Esophagus squamous epithelium (tissue), 5 donors: ENCODE measurements at regions not wholly inside any gene's neighbourhood (a gene's known extent, or its start where the extent isn't known, plus 50 kb on each side); places are given as distances from the start of the nearest gene placed in this dataset.
A peak's percentile ranks its signal among the peaks of the same experiment; 100 is the strongest.

Source experiments
- DNase-seq: peaks from one replicate; lab custom pipeline; 2025; lab: John Stamatoyannopoulos, UW
- H3K27ac ChIP-seq, 4 donors: fragments of 200-600 bp; sonication (generic); one replicate each; pipeline ENCODE4 v1.5.1; 2016 to 2019; ENCODE audit warnings: mild to moderate bottlenecking in 1 of 4
- H3K27me3 ChIP-seq, 4 donors: fragments of 200-600 bp; sonication (generic); 1 replicate in 3 of 4; 2 replicates in 1 of 4; pipeline versions ENCODE4 v1.5.1 to v1.6.0; 2017 to 2021; ENCODE audit warnings: antibody characterized with exemption in 1 of 4
- H3K36me3 ChIP-seq, 3 donors: fragments of 200-600 bp; sonication (generic); one replicate each; pipeline ENCODE4 v1.5.1; 2016 to 2019
- H3K4me1 ChIP-seq, 3 donors: fragments of 200-600 bp; sonication (generic); one replicate each; pipeline ENCODE4 v1.5.1; 2017 to 2019
- H3K4me3 ChIP-seq, 4 donors: fragments of 200-600 bp; sonication (generic); 1 replicate in 3 of 4; 2 replicates in 1 of 4; pipeline ENCODE4 v1.5.1; 2016 to 2019; ENCODE audit warnings: mild to moderate bottlenecking in 2 of 4, moderate library complexity in 1 of 4
- H3K9me3 ChIP-seq, 3 donors: fragments of 200-600 bp; sonication (generic); one replicate each; pipeline ENCODE4 v1.5.1; 2016 to 2019
- POLR2A ChIP-seq, 4 donors: fragments of 450-650 bp; IDR thresholded peaks; one replicate each; pipeline ENCODE4 v1.6.1; 2017; ENCODE audit warnings: antibody characterized with exemption in 4 of 4, mild to moderate bottlenecking in 4 of 4, moderate library complexity in 3 of 4
- WGBS, 2 donors: methylation state at CpG; one replicate each; pipeline ENCODE4 v1.1.5; 2018; 5-methylcytosine and 5-hydroxymethylcytosine counted together
- intact Hi-C: fragments of 100-400 bp; cut with DNase I; formaldehyde crosslinking; loops from one replicate; pipeline ENCODE4 v1.15.0; 2022
- TF ChIP-seq, protein P1 (sequence below), 6 experiments: fragments of 450-650 bp in 4 of 6; fragments of 200-600 bp in 2 of 6; sonication (generic) in 2 of 6; IDR thresholded peaks; one replicate each; pipeline ENCODE4 v1.5.1; 2016 to 2019; ENCODE audit warnings: antibody characterized with exemption in 6 of 6, mild to moderate bottlenecking in 4 of 6, moderate library complexity in 4 of 6
- donor health status: DM: yes; HTN: yes; CAD: no.

DNA sequence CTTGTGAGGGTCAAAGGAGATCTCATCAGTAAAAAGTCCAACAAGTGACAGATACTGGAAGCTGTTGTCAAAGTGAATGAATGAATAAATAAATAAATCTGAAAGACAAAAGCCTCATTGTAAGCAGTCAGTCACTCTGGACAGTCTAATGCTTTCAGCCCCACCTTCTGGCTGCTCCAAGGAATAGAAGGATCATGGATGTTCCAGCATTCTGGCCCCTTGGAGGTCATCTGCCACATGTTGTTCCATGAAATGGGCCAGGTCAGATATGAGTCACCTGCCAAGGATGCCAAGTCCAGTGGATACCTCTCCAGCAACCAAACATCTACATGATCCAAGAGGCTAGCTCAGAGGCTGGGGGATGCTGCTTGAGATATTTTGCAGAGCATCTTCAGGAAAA lies 185.6 kb downstream of the BMP7 start:
- no peak for DNase-seq
- intact Hi-C loops, result no loop called here

DNA sequence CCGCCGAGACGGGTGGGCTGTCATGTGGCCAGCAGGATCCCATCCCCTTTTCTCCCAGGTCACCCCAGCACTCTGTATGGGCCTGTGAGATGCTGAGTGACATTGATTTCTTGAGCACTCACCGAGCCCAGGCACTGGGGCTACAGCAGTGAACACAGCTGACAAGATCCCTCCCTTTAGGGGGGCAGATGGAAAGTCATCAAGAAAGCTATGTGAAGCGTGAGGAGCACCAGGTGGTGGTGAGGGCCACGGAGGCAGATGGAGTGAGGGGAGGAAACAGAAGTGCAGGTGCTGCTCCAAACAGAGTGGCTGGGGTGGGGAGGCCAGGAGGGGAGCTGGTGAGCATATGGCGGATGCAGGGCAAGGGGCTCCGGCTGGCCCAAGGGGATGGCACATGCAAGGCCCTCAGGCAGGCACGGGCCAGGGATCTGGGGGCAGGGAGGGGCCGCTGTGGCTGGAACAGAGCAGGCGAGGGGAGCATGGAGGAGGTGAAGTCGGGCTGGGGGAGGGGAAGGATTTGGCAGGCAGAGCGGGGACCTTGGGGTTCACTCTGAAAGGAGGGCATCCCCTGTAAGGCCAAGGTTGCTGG lies 184.0 kb downstream of the BMP7 start:
- intact Hi-C loops, result no loop called here
- Histone ChIP-seq H3K4me3 (no peak overlapping the region), H3K27ac (no peak overlapping the region), H3K9me3 (peaks cover 0 to 24% (median 0%) of the 10 kb centered on the region in 3 donors), H3K36me3 (no peaks in the 10 kb centered on the region), H3K27me3 (peaks cover 0 to 40% (median 0%) of the 10 kb centered on the region in 4 donors), H3K4me1 (no peaks in the 10 kb centered on the region)
- DNase-seq, result no peak
- WGBS, 2 donors, result 69 to 76% methylated on average over 9 to 12 of the region's 13 CpGs
- no peak for TF ChIP-seq POLR2A (IDR thresholded peaks at IDR 0.05)
- TF ChIP-seq, protein P1, sequence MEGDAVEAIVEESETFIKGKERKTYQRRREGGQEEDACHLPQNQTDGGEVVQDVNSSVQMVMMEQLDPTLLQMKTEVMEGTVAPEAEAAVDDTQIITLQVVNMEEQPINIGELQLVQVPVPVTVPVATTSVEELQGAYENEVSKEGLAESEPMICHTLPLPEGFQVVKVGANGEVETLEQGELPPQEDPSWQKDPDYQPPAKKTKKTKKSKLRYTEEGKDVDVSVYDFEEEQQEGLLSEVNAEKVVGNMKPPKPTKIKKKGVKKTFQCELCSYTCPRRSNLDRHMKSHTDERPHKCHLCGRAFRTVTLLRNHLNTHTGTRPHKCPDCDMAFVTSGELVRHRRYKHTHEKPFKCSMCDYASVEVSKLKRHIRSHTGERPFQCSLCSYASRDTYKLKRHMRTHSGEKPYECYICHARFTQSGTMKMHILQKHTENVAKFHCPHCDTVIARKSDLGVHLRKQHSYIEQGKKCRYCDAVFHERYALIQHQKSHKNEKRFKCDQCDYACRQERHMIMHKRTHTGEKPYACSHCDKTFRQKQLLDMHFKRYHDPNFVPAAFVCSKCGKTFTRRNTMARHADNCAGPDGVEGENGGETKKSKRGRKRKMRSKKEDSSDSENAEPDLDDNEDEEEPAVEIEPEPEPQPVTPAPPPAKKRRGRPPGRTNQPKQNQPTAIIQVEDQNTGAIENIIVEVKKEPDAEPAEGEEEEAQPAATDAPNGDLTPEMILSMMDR (IDR thresholded peaks at IDR 0.05), result no peak

More for the DNA sequence above, 185.6 kb downstream of the BMP7 start:
- H3K36me3 ChIP-seq, result no peaks in the 10 kb centered on the region
- no peak overlapping the region for H3K4me3 ChIP-seq
- H3K4me1 ChIP-seq, result peaks cover 0 to 11% (median 0%) of the 10 kb centered on the region in 3 donors
- TF ChIP-seq POLR2A (IDR thresholded peaks at IDR 0.05), result no peak
- TF ChIP-seq, protein P1 (IDR thresholded peaks at IDR 0.05), result peak in 1 of 6 experiments; percentile 25
- H3K27ac ChIP-seq, result no peak overlapping the region
- peaks cover 0 to 25% (median 0%) of the 10 kb centered on the region in 4 donors for H3K27me3 ChIP-seq
- H3K9me3 ChIP-seq, result peaks cover 0 to 24% (median 0%) of the 10 kb centered on the region in 3 donors

DNA sequence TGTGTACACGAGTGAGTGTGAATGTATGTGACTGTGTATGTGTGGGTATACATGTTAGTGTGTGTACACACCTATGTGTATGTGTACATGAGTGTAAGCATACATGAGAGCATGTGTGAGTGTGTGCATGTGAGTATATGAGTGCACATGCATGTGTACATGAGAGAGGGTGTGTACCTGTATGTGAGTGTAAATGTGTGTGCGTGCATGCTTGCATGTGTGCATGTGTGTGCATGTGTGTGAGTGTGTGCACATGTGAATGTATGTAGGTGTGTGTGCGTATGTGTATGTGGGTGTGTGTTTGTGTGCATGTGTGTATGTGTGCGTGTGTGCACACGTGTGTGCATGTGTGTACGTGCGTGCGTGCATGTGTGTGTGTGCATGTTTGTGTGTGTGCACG lies 183.4 kb downstream of the BMP7 start:
- 77 to 88% methylated on average over 9 of the region's 9 CpGs for WGBS, 2 donors
- no peak for DNase-seq
- Histone ChIP-seq H3K36me3 (no peaks in the 10 kb centered on the region), H3K4me3 (no peak overlapping the region), H3K4me1 (no peaks in the 10 kb centered on the region), H3K27me3 (peaks cover 0 to 46% (median 0%) of the 10 kb centered on the region in 4 donors), H3K27ac (no peak overlapping the region), H3K9me3 (peaks cover 0 to 21% (median 0%) of the 10 kb centered on the region in 3 donors)
- TF ChIP-seq, protein P1 (IDR thresholded peaks at IDR 0.05), result no peak
- TF ChIP-seq POLR2A (IDR thresholded peaks at IDR 0.05), result no peak
- intact Hi-C loops, result no loop called here

- peaks cover 0 to 53% (median 0%) of the 10 kb centered on the region in 4 donors for H3K27me3 ChIP-seq
- peaks cover 3 to 8% (median 4%) of the 10 kb centered on the region in 3 donors for H3K4me1 ChIP-seq
- H3K36me3 ChIP-seq, result no peaks in the 10 kb centered on the region
- no peak for DNase-seq
- intact Hi-C loops, result loop anchor here (5.0 kb wide), 1 partner anchor 261 kb away; no protein-coding TSS in a partner anchor
- no peak overlapping the region for H3K4me3 ChIP-seq
- H3K9me3 ChIP-seq, result no peaks in the 10 kb centered on the region
- 60 to 86% methylated on average over 1 to 4 of the region's 8 CpGs for WGBS, 2 donors
- TF ChIP-seq, protein P1 (IDR thresholded peaks at IDR 0.05), result no peak
- no peak for TF ChIP-seq POLR2A (IDR thresholded peaks at IDR 0.05)
- H3K27ac ChIP-seq, result no peak overlapping the region
These were observed 180.4 kb downstream of the BMP7 start for GRCh38 chr20:57086066-57086465.

DNA sequence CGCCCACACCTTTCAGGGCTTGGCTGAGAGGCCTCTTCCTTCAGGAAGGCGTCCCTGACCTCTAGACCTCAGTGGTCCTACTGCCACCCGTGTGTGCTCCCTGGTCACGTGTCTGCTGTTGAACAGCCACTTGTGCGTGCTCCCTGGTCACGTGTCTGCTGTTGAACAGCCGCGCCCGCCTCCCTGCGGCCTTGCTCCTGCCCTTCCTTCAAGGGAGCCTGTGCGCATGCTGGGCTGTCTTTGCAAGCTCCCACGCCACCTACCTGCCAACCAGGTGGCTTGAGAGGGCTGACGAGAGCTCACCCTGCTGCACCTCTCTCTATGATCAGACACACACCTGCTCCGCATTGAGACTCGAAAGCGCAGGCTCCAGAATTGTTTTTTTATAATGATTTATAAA lies 179.3 kb downstream of the BMP7 start:
- H3K36me3 ChIP-seq, result no peaks in the 10 kb centered on the region
- no peak overlapping the region for H3K27ac ChIP-seq
- no peak overlapping the region for H3K4me3 ChIP-seq
- whole genome bisulfite sequencing, 2 donors, result 50 to 67% methylated on average over 7 to 9 of the region's 16 CpGs
- no peak for DNase-seq
- peaks cover 0 to 50% (median 0%) of the 10 kb centered on the region in 4 donors for H3K27me3 ChIP-seq
- H3K9me3 ChIP-seq, result no peaks in the 10 kb centered on the region
- intact Hi-C loops, result loop anchor here (5.0 kb wide), 1 partner anchor 260 kb away; no protein-coding TSS in a partner anchor
- H3K4me1 ChIP-seq, result peaks cover 3 to 12% (median 4%) of the 10 kb centered on the region in 3 donors
- TF ChIP-seq POLR2A (IDR thresholded peaks at IDR 0.05), result no peak
- TF ChIP-seq, protein P1 (IDR thresholded peaks at IDR 0.05), result peak in 2 of 6 experiments; percentile 17 to 30
